ENCODE measurements at regions not wholly inside any gene's neighbourhood (a gene's known extent, or its start where the extent isn't known, plus 50 kb on each side); places are given as distances from the start of the nearest gene placed in this dataset.

GRCh38 chr5:122576256-122577016 lies 198.4 kb upstream of the SNX2 start:
- no peak overlapping the region for H3K9ac ChIP-seq (replicated peaks; ENCODE audit: extremely low read depth, insufficient read depth, low read length)
- BruUV-seq (replicated peaks) = no TSS peak
- no peak overlapping the region for H2AFZ ChIP-seq (ENCODE audit: low read depth, low read length)
- no peaks in the 10 kb centered on the region for H3K4me1 ChIP-seq (ENCODE audit: control insufficient read depth, extremely low read depth, insufficient read depth, low read length)
- DNase-seq (ENCODE audit: low read depth, low spot score) (no peak), FAIRE-seq (no peak)
- H3K36me3 ChIP-seq (ENCODE audit: control insufficient read depth in 2 of 2, extremely low read depth in 1 of 2, insufficient read depth in 2 of 2, low read length in 2 of 2) = no peaks in the 10 kb centered on the region
- H3K4me3 ChIP-seq (replicated peaks in 1 of 3; ENCODE audit: insufficient read depth in 1 of 3, low read depth in 1 of 3, low read length in 3 of 3) = no peak overlapping the region
- H3K79me2 ChIP-seq (ENCODE audit: control insufficient read depth, insufficient read depth, low read length) = no peaks in the 10 kb centered on the region
- no peaks in the 10 kb centered on the region for H3K9me3 ChIP-seq (replicated peaks; ENCODE audit: control insufficient read depth, insufficient read depth, low read length)
- no peak overlapping the region for H3K4me2 ChIP-seq (ENCODE audit: insufficient read depth, low read length)
- intact Hi-C loops (cut with micrococcal nuclease) = no loop called here
- H3K27ac ChIP-seq (ENCODE audit: insufficient read depth, low read depth, low read length) = no peak overlapping the region
- ChIA-PET POLR2A (no interaction called here), CTCF (no interaction called here)
- H4K20me1 ChIP-seq (replicated peaks; ENCODE audit: control insufficient read depth, extremely low read depth, insufficient read depth, low read length) = no peaks in the 10 kb centered on the region
- peaks cover 0 to 2% of the 10 kb centered on the region in 2 experiments for H3K27me3 ChIP-seq (ENCODE audit: control insufficient read depth in 2 of 2, insufficient read depth in 2 of 2, low read length in 2 of 2)
- H3K9me1 ChIP-seq (replicated peaks; ENCODE audit: control insufficient read depth, extremely low read depth, insufficient read depth, low read length) = no peaks in the 10 kb centered on the region
- TF ChIP-seq CTCF (IDR thresholded peaks at IDR 0.05; ENCODE audit: extremely low read depth in 1 of 2, insufficient read depth in 1 of 2, low read depth in 1 of 2, low read length in 2 of 2) (no peak), FOS (IDR thresholded peaks at IDR 0.05; ENCODE audit: borderline replicate concordance, insufficient read depth, low read length) (no peak), MAX (IDR thresholded peaks at IDR 0.05; ENCODE audit: insufficient read depth, insufficient read length) (no peak), GATA2 (IDR thresholded peaks at IDR 0.05; ENCODE audit: insufficient read depth, insufficient read length, low read depth, low read length) (no peak), POLR2A (IDR thresholded peaks at IDR 0.05; ENCODE audit: low read depth, low read length) (no peak), EZH2 (IDR thresholded peaks at IDR 0.05; ENCODE audit: borderline replicate concordance, low read depth, low read length, severe bottlenecking) (no peak), POLR2AphosphoS5 (IDR thresholded peaks at IDR 0.05; ENCODE audit: insufficient read depth, low read depth, low read length) (no peak), JUN (IDR thresholded peaks at IDR 0.05; ENCODE audit: borderline replicate concordance, insufficient read depth, insufficient read length, low read depth) (no peak), MYC (IDR thresholded peaks at IDR 0.05; ENCODE audit: low read depth, low read length) (no peak)
- dilution Hi-C loops (cut with MboI; ENCODE audit: extremely low pct_ligation_motif_present, low sequenced_read_pairs) = no loop called here
